NCI-H1417 (cell line): ENCODE measurements at regions not wholly inside any gene's neighbourhood (a gene's known extent, or its start where the extent isn't known, plus 50 kb on each side); places are given as distances from the start of the nearest gene placed in this dataset.

Experiments used
- DNase-seq, 3 experiments: peaks; one replicate each; lab custom pipeline; 2025; lab: John Stamatoyannopoulos, UW

DNA sequence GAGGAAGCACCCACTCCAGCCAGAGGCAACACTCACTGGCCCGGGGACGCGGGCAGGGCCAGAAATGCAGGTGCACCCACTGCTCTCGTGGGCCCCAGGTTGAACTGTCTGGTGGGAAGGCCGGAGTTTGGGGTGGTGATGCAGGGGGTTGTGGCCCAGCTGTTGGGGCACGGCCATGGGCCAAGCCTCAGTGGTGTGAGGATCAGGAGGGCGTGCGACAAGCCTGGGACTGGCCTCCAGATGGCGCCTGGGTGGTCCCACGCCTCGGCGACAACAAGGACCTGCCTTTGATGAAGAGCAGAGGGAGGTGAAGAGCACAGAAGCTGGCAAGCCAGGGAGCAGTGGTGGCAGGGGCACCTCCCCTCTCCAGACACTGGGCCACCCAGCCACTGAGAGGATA is 240.8 kb downstream of the BRD1 start:
- no peak for DNase-seq

DNA sequence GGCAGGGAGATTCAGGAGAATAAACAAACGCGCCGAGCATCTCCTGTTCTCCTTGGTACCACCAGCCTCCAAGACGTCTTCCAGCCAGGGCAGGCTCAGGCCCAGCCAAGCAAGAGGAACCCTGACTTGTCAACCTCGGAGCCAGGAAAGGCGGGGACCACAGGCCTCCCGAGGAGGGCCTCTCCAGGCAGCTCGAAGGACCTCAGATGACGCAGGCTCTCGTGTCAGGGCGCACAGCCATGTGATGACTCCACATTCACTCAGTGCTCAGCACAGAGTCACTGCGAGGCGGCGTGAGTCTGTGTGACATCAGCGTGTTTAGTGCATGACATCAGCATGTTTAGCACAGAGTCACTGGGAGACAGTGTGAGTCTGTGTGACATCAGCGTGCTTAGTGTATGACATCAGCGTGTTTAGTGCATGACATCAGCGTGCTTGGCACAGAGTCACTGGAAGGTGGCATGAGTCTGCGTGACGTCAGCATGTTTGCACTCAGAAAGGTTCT is 241.4 kb downstream of the BRD1 start:
- DNase-seq, result peak in 1 of 3 experiments; percentile 4

DNA sequence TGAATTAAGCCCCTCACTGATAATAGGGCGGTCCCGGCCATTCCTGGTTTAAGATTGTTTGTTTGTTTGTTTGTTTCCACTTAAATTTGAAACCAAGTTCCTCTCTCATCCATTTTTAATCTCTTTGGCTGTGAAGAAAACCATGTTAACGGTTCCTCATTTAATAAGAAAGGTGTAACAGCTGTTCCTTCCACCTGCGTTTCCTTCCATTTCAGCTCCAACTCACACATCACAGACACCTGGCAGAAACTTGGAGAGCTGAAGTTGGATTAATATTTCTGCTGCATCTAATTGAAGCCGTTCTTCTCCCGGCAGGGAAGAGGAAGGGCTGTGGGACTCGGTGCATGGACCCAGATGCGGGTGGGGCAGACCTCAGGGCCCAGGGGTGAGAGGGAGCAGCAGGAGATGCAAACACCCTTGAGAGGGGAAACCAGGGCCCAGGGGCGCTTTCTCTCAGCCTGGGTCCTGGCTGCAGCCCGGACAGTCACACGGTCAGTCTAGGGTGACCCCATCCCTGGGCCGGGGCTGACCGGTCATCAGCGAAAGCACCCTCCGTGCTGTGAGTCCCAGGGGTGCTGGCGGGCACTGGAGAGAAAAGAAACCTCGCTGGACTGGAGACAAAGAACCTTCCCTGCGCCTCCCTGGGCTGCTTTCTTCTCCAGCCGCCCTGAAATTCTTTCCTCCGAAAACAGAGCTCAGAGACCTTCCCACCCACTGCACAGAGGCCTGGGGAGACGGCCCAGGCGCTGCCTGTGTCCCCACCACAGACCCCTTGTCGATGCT is 242.0 kb downstream of the BRD1 start:
- DNase-seq, result no peak

DNA sequence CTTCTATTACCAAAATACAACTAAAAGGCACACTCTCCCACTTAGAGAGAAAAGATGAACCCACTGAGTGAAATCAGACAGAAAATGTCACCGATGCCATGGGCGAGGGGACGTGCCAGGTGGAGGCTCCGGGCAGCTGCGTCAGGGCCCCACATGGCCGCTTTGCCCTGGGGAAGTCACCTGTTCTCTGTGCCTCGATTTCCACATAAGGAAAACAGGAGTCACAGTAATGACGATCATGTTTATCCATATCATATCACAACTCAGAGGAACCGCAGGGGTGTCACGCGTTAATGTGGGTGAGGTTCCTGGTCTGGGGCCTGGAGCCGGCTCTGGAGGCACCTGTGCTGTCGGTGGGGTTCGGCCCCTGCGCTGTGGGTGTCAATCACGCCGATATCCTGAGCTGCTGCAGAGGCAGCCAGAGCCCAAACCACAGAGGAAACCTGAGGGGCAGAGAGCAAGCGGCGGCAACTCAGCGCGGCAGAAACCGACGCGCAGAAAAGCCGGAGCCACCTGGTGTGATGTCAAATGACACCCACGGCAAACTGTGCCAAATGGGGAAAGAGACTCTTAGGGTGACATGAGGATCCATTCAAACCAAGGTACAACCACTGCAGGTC is 243.7 kb downstream of the BRD1 start:
- DNase-seq, result no peak

DNA sequence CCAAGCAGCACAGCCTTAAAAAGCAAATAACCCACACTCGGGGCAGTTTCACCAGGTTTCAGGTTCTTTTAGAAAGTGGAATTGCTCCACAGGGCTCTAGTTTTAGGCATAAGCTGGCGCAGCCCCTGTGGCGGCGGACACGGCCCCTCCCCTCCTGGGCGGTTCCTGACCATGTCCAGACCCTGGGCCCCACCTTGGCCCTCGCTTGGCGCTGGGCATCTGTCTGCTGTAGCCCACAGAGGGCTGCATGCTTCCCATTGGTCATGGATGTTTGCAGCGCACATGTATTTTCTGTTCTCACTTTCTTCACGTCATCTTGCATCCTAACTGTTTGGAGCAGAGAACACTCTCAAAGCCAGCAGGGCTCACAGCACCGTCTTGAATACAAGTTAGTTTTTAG is 244.3 kb downstream of the BRD1 start:
- DNase-seq, result no peak

DNA sequence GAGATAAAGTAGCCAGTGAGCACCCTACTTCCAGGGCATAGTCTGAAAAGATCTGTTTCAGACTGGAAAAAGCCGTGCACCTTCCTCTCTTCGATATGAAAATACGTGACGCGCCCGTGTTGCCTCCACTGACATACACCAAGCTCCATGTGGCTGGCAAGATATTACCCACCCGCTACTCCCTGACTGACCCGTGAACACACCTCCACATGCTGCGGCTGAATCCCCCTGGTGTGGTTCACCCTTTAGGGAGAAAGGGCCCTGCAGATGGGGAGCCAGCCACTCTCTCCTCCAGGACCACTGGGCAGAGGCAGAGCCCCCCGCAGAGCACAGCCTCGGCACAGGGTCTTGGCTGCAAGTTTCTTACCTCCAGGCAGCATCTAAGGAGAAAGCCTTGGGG is 245.0 kb downstream of the BRD1 start:
- DNase-seq, result no peak

DNA sequence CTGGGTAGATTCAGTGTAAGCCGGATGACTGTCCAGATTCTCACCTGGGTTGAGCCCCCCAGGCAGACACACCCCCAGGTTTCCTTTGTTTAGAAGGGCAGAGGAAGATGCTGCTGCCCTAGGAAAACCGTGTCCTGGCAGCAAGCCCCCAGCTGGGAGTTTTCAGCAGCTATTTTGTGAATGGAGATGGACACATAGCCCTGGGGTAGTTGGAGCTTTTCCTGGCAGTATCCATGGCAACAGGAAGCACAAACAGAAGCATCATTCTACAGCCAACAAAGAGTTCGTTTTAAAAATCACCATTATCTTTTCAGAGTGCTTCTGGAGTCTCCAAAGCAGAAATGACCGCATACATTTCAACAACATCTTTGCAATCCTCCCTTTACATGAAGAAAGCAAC is 245.5 kb downstream of the BRD1 start:
- DNase-seq, result no peak

DNA sequence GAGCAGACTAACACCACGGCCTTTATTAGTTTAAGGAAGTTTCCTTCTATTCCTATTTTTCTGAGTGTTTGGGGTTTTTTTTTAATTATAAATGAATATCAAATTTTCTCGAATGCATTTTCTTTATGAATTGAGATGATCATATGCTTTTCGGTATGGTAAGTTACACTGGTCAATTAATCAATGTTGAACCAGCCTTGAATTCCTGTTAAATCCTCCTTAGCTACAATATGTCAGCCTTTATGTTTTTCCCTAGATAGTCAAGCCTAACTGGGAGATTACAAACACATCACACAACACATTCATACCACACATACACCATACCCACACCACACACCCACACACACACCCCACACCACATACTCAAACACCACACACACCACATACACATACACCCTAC is 247.6 kb downstream of the BRD1 start:
- DNase-seq, result no peak

DNA sequence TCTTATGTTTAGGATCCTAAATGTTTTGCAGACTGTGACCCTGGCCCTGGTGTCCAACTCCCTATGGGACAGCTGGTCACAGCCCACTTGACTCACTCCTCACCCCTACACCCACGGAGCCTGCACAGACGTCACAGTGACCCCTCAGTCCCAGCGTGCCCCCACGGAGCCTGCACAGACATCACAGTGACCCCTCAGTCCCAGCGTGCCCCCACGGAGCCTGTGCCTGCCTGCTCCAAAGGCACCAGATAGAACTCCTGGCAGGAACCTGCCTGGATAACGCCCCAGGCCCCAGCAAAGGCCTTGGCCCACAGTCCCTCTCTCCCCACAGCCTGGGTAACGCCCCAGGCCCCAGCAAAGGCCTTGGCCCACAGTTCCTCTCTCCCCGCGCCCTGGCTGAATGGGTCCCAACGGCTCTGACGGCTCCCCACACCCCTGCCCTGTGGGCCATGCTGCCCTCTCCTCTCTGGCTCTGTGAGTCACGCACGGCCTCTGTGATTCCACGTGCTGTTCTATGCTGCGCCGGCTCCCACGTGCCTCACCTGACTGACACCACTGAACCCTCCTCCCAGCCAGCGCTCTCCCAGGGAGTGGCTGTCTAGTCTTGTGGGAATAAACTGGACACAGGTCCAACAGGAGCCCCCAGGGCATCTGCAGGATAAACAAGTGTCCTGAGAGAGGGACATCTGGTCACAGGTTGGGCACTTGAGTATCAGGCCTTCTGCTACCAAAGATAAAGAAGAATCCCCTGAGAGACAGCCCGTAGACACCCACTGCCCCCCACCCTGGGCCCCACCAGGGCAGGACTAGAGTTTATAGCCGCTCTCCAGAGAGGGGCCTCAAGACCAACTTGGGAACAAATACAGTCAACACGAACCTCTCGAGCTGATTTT is 250.3 kb downstream of the BRD1 start:
- no peak for DNase-seq

DNA sequence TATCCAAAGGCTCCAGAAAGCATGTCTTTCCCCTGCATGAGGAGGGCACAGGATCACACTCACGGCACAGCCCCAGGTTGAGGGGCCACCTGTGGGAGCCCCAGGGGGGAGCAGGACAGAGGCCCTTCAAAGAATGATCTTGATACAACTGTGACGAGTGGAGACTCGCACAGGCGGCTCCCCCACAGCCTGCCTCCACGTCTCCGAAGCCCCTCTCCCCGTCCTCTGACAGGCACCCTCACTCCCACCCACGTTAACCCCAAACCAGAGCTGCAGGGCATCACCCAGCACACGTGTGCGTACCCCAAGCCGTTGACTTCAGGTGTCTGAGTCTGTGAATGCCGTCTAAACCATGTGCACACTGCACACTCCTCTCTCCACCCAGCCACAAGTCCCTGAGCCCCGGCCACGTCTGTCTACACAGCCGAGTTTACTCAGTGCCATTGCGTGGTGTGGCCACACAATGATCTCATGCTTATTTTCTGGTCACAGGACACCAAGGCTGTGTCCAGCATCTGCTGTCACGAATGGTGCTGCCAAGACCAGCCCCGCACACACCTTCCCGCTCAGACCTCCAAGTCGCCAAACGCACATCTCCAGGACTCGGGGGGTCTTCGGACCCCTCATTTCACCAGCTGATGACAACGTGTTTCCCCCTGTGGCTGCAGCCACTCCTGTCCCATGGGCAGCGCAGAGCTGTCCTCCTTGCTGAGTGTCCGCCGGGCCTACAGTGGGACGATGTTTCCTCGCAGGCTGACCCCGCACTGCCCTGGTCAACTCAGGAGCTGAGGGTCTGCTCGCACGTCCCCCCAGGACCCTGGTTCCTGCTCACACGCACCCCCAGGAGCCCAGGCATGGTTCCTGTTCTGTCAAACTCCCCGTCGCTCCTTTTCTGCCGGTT is 251.2 kb downstream of the BRD1 start:
- DNase-seq, result no peak

DNA sequence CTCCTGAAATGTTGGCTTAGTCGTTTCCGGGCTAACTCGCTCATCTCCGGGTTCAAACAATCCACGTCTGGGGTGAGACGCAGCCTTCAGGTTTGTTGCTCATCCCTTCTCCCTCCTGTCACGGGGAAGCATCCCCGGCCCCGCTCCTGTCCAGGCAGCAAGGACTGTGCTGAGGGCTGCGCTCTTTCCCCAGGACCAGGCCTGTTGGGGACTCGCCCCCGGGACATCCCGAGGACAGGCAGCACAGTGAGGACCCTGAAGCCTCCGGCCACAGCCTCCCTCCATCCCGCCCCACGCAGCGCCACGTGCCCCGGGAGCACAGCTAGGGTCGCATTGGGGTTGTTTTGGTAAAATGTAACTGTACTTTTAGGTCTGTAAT is 252.0 kb downstream of the BRD1 start:
- DNase-seq, result no peak

DNA sequence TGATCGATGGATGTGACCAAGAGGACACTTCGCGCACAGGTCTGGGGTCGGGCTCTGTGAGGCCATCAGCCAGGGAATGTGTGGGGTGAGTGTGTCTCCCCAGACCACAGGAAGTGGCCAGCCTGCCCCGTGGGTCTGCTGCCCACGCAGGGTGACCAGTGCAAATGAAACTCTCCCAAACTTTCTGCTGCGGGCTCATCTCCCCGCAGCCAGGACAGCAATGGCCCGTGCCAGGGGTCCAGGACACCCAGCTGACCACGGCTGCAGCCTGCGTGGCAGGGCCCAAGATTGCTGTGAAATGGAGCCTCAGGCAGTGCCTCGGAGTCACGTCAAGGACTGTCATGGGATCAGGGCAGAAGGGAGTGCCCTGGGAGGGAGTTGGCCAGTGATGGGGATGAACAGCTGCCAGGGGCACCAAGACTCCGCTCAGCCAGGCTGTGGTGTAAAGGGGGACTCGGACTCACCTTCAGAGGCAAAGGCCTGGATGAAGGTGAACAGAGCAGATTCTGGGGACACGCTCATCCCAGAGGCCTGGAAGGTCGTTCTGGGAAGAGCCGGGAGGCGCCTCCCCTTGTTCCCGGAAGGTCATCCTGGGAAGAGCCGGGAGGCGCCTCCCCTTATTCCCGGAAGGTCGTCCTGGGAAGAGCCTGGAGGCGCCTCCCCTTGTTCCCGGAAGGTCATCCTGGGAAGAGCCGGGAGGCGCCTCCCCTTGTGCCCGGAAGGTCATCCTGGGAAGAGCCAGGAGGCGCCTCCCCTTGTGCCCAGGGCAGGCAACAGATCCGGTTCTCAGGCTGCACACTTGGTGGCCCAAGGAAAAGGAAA is 252.6 kb downstream of the BRD1 start:
- no peak for DNase-seq

DNA sequence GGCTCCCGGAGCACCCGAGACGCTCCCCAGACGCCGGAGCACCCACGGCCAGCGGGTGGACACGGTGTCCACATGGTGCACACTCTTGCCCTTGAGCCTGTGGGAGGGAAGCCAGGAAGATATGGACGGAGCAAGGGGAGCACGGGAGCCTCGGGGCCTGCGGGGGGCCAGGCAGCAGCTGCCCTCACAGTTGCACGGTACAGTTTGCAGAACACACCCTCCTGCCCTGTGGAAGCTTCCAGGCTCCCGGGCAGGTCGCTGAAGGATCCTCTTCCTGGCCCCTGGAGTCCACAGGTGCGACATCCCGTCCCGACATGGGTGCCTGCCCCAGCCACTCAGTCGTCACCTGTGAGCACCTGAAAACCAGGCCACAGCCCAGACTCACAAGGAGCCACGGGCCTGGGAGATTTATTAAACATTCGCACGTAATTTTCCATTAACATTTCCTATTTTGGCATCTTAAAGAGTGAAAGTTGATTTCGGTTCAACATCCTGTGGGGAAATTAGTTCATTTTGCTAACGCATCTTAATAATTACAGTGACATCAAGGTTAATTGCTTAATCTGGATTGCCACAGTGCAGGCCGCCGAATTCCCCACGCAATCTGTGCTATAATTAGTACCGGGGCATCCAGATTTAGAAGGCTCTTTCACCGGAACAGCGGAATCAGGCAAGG is 253.3 kb downstream of the BRD1 start:
- DNase-seq, result no peak

DNA sequence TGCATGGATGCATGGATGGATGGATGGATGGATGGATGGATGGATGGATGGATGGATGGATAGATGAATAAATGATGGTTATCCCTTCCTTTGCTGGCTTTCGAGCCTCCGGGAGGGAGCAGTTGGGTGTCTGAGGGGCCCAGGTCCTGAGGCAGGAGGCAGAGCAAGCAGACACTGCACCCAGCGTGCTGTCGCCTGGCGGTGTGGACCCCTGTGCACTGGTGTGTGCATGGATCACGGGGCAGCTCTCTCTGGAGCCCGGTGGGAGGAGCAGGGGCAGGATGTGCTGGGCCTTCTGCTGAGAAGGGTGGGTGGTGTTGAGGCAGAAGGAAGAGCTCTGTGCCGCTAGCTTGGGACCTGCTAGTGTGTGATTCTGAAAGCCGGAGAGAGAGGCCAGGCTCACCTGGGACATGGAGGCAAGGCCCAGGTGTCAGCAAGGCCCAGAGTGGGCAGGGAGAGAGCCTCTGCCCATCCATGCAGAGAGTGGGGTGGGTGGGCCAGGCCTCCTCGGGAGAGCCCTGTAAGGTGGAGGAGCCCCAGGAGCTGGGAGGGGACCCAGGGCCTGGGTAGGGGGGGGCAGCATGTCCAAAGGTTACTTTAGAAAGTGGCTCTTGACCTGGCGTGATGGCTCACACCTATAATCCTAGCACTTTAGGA is 254.4 kb downstream of the BRD1 start:
- no peak for DNase-seq

DNA sequence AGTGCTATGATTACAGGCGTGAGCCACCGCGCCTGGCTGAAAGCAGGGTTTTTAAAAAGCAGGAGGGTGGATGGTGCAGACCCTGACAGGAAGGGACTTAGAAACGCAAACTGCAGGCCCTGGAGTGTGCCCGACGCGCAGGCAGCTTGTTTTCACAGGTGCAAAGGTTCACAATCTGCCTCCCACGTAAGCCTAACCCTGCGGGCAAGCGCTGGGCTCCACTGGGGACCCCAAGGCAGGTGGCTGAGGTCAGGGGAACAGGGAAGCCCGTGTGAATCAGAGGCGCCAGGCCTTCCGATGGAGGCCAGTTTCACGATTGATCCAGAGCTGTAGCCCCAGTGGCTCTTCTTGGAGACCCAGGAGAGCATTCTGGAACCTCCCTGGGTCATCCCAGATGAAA is 256.3 kb downstream of the BRD1 start:
- DNase-seq, result no peak

DNA sequence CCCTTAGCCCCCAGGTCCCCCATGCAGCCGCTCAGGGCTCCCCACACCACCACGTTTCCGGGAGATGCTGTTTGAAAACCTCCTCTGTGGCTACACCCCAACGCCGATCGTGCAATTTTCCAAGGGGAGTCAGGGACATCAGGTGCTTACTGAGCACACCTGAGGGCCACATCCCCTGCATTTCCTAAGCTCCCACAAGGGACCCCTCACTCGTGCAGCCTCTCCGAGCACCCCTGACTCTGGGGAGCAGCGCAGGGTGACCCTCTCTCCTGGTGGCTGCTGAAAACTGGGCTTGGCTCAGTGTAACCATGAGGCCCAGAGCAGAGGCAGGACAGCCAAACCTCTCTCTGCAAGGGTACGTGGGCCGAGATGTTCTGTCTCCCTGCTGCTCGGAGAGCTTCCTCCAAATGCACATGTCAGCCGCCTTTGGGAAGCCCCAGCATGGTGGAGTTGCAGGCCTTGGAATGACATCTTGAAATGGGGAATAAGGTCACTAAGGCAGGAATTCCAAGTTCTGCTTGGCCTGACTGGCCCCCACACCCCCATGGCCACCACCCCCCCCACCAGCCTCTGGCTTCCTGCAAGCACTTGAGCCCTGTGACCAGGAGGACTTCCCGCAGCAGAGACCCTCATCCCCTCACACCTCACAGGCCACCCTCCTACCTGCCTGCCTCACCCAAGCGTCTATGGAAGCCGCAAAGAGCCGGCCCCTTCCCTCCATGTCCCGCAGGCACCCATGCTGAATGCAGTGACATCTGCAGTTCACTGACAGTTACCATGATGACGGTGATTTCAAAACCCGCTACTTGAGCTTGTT is 257.4 kb downstream of the BRD1 start:
- DNase-seq, result no peak

DNA sequence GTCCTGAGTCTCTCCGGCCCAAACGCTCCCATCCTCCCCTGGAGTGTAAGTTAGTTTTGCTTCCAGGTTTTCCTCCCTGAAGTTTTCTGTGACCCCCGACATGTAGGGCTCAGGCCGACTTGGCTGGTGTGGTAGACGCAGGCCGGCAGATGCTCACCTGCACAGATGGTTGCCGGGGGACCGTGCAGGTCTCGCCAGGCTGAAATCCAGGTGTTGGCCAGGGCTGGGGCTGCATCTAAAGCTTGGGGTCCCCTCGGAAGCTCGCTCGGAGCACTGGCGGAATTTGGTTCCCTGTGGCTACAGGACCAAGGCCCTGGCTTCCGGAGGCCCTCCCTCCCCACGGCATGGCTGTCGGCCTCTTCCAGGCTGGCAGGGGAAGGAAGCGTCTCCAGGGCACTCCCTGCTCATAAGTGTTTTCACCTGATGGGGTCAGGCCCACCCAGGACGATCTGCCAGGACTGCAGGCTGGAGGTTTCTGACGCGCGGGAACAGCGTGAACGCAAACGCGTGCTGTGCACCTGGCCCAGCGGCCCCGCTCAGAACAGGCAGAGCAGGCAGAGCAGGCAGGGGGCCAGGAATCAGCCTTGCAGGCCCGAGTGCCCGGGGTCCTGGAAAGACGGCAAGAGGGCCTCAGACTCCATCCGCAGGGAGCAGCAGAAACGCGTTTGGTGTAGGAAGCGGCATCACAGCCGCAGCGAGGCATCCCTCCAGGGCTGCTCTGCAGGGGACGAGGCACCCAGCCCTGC is 258.2 kb downstream of the BRD1 start:
- DNase-seq, result no peak

DNA sequence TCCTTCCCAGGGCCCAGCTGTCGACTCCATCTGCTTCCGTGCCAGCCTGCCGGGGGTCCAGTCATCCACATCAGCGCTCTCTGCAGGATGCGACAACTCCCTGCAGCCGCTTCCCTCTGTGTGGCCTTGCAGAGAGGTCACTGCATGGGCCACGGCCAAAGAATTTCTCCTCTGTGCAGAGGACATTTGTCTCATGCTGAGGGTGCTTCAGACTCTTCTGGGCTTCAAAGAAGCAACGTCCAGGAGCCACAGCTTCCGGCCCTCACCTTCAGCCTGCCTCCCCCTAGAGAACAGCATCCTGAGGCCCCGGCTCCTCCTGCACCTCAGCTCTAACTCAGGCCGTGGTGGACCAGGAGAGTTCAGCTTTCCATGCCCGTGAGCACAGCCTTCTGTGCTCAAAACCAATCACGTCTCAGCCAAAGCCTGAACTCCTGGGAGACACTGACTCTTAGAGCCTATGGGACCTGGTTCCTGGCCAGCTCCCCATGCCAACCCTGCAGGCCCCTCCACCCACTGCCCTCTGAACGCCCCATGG is 258.9 kb downstream of the BRD1 start:
- no peak for DNase-seq
